Lower lobe of right lung (tissue), 2 donors: ENCODE measurements at regions not wholly inside any gene's neighbourhood (a gene's known extent, or its start where the extent isn't known, plus 50 kb on each side); places are given as distances from the start of the nearest gene placed in this dataset.

ENCODE experiments used
- ATAC-seq, 2 donors: fragments of 200-7000 bp; cut with Tn5 transposase; one replicate each; pipeline ENCODE4 v1.9.1; 2020 to 2022; ENCODE audit warnings: mild to moderate bottlenecking in 2 of 2, moderate library complexity in 2 of 2
- DNase-seq: peaks from one replicate; pipeline ENCODE4 v3.0.0-alpha.2; 2020
- H3K27ac ChIP-seq: fragments of 200-600 bp; one replicate; pipeline ENCODE4 v1.8.0; 2022
- H3K27me3 ChIP-seq: fragments of 200-600 bp; one replicate; pipeline ENCODE4 v1.8.0; 2022; ENCODE audit warnings: low read depth
- H3K36me3 ChIP-seq: fragments of 200-600 bp; one replicate; pipeline ENCODE4 v1.8.0; 2022; ENCODE audit warnings: mild to moderate bottlenecking
- H3K4me1 ChIP-seq: fragments of 200-600 bp; one replicate; pipeline ENCODE4 v1.8.0; 2022
- H3K4me3 ChIP-seq: fragments of 200-600 bp; one replicate; pipeline ENCODE4 v1.8.0; 2022; ENCODE audit warnings: mild to moderate bottlenecking
- H3K9me3 ChIP-seq: fragments of 200-600 bp; one replicate; pipeline ENCODE4 v1.8.0; 2022
- intact Hi-C: fragments of 100-400 bp; cut with DNase I; formaldehyde crosslinking; loops from one replicate; pipeline ENCODE4 v1.11.0; 2022
- TF ChIP-seq, protein P1 (sequence below): fragments of 200-600 bp; IDR thresholded peaks from one replicate; pipeline ENCODE4 v1.8.0; 2022; ENCODE audit warnings: antibody characterized with exemption, mild to moderate bottlenecking
- donor health status: DM: no; HTN: yes; CAD: no; lungs with severe emphysema.

DNA sequence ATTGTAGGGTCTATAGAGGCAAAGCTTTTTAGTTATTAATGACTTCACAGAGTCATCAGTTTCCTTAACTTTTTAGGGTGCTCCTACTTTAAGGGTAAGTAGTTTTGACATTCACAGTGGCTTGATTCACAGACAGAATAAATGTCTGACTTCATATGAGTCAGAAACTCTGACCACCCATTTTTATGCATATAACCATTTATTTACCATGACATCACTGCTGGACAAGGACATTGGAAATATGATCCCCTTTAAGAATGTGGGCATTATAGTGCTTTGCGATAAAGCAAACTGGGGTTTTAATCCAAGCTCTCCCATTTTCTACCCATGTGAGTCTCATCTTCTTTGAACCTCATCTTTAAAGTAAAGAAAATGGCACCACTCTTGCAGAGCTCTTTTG, 162.0 kb upstream of the MC4R start:
- Histone ChIP-seq H3K27me3 (no peaks in the 10 kb centered on the region), H3K9me3 (no peaks in the 10 kb centered on the region), H3K4me3 (no peak overlapping the region), H3K4me1 (no peaks in the 10 kb centered on the region), H3K27ac (no peak overlapping the region), H3K36me3 (no peaks in the 10 kb centered on the region)
- intact Hi-C loops: no loop called here
- DNase-seq (no peak), ATAC-seq (no peak)
- TF ChIP-seq, protein P1, sequence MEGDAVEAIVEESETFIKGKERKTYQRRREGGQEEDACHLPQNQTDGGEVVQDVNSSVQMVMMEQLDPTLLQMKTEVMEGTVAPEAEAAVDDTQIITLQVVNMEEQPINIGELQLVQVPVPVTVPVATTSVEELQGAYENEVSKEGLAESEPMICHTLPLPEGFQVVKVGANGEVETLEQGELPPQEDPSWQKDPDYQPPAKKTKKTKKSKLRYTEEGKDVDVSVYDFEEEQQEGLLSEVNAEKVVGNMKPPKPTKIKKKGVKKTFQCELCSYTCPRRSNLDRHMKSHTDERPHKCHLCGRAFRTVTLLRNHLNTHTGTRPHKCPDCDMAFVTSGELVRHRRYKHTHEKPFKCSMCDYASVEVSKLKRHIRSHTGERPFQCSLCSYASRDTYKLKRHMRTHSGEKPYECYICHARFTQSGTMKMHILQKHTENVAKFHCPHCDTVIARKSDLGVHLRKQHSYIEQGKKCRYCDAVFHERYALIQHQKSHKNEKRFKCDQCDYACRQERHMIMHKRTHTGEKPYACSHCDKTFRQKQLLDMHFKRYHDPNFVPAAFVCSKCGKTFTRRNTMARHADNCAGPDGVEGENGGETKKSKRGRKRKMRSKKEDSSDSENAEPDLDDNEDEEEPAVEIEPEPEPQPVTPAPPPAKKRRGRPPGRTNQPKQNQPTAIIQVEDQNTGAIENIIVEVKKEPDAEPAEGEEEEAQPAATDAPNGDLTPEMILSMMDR: no peak

DNA sequence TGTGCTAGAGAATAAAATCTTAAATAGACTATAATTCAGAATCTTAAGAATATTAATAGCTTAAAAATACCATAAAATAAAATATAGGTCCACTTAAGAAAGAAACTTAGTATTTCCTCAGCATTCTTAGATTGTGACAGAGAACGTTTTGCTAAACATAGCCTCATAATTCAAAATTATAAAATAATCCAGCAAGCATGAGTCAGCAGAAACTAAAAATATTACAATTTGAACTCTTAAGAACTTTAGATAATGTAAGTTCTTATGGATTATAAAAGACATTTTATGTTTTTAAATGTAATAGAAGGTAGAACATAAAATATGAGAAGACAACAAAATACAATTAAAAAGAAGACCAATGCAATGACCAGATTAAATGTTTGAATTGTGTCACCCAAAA, 164.5 kb upstream of the MC4R start:
- ATAC-seq (no peak), DNase-seq (no peak)
- Histone ChIP-seq H3K36me3 (no peaks in the 10 kb centered on the region), H3K4me1 (no peaks in the 10 kb centered on the region), H3K27me3 (no peaks in the 10 kb centered on the region), H3K27ac (no peak overlapping the region), H3K4me3 (no peak overlapping the region), H3K9me3 (no peaks in the 10 kb centered on the region)
- intact Hi-C loops: no loop called here
- TF ChIP-seq, protein P1: no peak

DNA sequence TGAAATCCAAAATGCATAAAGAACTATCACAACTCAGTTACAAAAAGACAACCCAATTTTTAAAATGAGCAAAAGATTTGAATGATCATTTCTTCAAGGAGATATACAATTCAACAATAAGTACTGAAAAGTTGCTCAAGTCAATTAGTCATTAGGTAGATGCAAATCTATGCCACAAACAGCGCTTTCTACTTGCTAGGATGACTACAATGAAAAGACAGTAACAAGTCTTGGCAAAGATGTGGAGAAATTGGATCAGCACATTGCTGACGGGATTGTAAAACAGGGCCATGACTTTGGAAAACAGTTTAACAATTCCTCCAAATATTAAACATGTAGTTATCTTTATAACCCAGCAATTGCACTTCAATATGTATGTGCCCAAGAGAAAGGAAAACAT, 166.3 kb upstream of the MC4R start:
- TF ChIP-seq, protein P1: no peak
- ATAC-seq: no peak
- Histone ChIP-seq H3K9me3 (no peaks in the 10 kb centered on the region), H3K27me3 (no peaks in the 10 kb centered on the region), H3K27ac (no peak overlapping the region), H3K36me3 (no peaks in the 10 kb centered on the region), H3K4me1 (no peaks in the 10 kb centered on the region), H3K4me3 (no peak overlapping the region)
- intact Hi-C loops: no loop called here
- DNase-seq: no peak

DNA sequence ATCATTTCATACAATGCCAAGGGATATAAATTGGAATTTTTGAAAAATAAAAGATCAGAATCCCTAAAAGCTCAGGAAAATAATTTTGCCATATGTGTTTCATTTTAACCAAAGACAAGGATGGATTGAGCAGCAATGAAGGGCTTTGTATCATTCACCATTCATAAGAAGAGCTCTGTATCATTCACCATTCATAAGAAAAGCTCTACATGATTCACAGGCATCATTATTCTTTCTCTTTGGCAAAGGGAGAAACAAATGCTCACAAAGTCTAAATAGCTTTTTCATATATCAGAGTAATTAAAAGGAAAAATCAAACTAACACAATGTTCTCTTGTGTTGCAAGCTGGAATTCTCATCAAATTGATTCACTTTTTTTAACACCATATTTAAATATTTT, 169.1 kb upstream of the MC4R start:
- Histone ChIP-seq H3K27me3 (no peaks in the 10 kb centered on the region), H3K27ac (no peak overlapping the region)
- intact Hi-C loops: loop anchor here (10.0 kb wide), 1 partner anchor 547 kb away; no protein-coding TSS in a partner anchor

DNA sequence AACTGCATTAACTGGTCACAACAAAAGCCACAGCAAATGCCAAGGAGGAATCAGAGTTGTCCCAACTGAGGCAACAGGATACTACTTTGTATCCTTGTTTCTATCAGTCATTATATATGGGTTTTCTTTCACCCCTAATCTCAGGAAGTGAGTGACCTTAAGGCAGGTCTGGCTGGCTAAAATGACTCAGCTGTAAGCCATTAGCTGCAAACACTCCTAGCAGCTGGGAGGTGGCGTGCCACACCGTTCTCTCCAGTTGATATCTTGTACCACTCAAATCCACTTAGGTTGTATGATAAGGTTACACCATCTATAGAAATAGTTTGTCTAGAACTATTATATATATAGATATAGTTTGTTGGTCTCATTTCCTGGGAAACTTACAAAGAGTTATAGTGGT, 171.1 kb upstream of the MC4R start:
- TF ChIP-seq, protein P1: no peak
- intact Hi-C loops: loop anchor here (10.0 kb wide), 1 partner anchor 549 kb away; no protein-coding TSS in a partner anchor
- no peaks in the 10 kb centered on the region for H3K36me3 ChIP-seq

More for the DNA sequence above, 169.1 kb upstream of the MC4R start:
- no peaks in the 10 kb centered on the region for H3K36me3 ChIP-seq
- no peaks in the 10 kb centered on the region for H3K4me1 ChIP-seq
- TF ChIP-seq, protein P1: no peak
- no peaks in the 10 kb centered on the region for H3K9me3 ChIP-seq
- no peak for ATAC-seq
- H3K4me3 ChIP-seq: no peak overlapping the region
- DNase-seq: no peak

More for the DNA sequence above, 171.1 kb upstream of the MC4R start:
- Histone ChIP-seq H3K4me3 (no peak overlapping the region), H3K4me1 (no peaks in the 10 kb centered on the region), H3K27ac (no peak overlapping the region), H3K27me3 (no peaks in the 10 kb centered on the region), H3K9me3 (no peaks in the 10 kb centered on the region)
- ATAC-seq: no peak
- DNase-seq: no peak
